ENCODE measurements at regions not wholly inside any gene's neighbourhood (a gene's known extent, or its start where the extent isn't known, plus 50 kb on each side); places are given as distances from the start of the nearest gene placed in this dataset.

- no peak for TF ChIP-seq CTCF (IDR thresholded peaks at IDR 0.05; ENCODE audit: insufficient read depth, low read length, missing control alignments)
- no peak overlapping the region for H3K4me3 ChIP-seq (ENCODE audit: low read depth, low read length)
- DNase-seq (ENCODE audit: low read depth, low spot score): no peak
- ChIA-PET CTCF (no interaction called here), POLR2A (no interaction called here)
Observed at GRCh38 chr4:60938181-60938580, 261.9 kb upstream of the ADGRL3 start.

- DNase-seq (ENCODE audit: low read depth, low spot score): no peak
- ChIA-PET CTCF (no interaction called here), POLR2A (no interaction called here)
Observed at GRCh38 chr4:60938621-60939020, 261.5 kb upstream of the ADGRL3 start.

GRCh38 chr4:60944060-60944459, 256.1 kb upstream of the ADGRL3 start:
- CTCF ChIA-PET: no interaction called here
- no peak for DNase-seq (ENCODE audit: low read depth, low spot score)
- POLR2A ChIA-PET: no interaction called here
- H3K4me3 ChIP-seq (ENCODE audit: low read depth, low read length): no peak overlapping the region
- TF ChIP-seq CTCF (IDR thresholded peaks at IDR 0.05; ENCODE audit: insufficient read depth, low read length, missing control alignments): no peak

More at GRCh38 chr4:60938621-60939020, 261.5 kb upstream of the ADGRL3 start:
- no peak for TF ChIP-seq CTCF (IDR thresholded peaks at IDR 0.05; ENCODE audit: insufficient read depth, low read length, missing control alignments)
- no peak overlapping the region for H3K4me3 ChIP-seq (ENCODE audit: low read depth, low read length)

GRCh38 chr4:60945641-60946040, 254.5 kb upstream of the ADGRL3 start:
- no peak for TF ChIP-seq CTCF (IDR thresholded peaks at IDR 0.05; ENCODE audit: insufficient read depth, low read length, missing control alignments)
- ChIA-PET CTCF (no interaction called here), POLR2A (no interaction called here)
- H3K4me3 ChIP-seq (ENCODE audit: low read depth, low read length): no peak overlapping the region
- no peak for DNase-seq (ENCODE audit: low read depth, low spot score)

- no peak for TF ChIP-seq CTCF (IDR thresholded peaks at IDR 0.05; ENCODE audit: insufficient read depth, low read length, missing control alignments)
- ChIA-PET CTCF (no interaction called here), POLR2A (no interaction called here)
- no peak for DNase-seq (ENCODE audit: low read depth, low spot score)
- H3K4me3 ChIP-seq (ENCODE audit: low read depth, low read length): no peak overlapping the region
Observed at GRCh38 chr4:60948008-60948407, 252.1 kb upstream of the ADGRL3 start.

- ChIA-PET CTCF (no interaction called here), POLR2A (no interaction called here)
- H3K4me3 ChIP-seq (ENCODE audit: low read depth, low read length): no peak overlapping the region
- no peak for DNase-seq (ENCODE audit: low read depth, low spot score)
- TF ChIP-seq CTCF (IDR thresholded peaks at IDR 0.05; ENCODE audit: insufficient read depth, low read length, missing control alignments): no peak
Observed at GRCh38 chr4:60952921-60953320, 247.2 kb upstream of the ADGRL3 start.
